ENCODE measurements at regions not wholly inside any gene's neighbourhood (a gene's known extent, or its start where the extent isn't known, plus 50 kb on each side); places are given as distances from the start of the nearest gene placed in this dataset.

DNA sequence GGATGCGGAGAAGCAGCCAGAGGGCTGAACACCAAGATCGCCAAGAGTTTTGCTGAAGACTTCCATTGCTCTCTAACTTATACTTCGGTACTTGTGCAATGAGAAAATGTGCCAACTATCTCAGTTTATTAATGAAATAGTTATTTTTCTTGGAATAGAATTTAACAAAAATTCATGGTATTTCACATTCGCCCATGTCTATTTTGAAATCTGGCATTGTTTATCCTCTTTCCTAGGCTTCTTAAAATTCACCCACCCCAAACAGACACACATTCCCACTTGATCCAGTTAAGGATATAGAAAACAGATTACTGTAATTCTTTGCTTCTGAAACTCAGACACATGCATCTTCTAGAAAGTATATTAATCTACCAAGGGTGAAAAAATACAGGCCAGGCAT, 56.3 kb upstream of the ADAMTS5 start:
- DNase-seq (ENCODE audit: low spot score) = no peak

DNA sequence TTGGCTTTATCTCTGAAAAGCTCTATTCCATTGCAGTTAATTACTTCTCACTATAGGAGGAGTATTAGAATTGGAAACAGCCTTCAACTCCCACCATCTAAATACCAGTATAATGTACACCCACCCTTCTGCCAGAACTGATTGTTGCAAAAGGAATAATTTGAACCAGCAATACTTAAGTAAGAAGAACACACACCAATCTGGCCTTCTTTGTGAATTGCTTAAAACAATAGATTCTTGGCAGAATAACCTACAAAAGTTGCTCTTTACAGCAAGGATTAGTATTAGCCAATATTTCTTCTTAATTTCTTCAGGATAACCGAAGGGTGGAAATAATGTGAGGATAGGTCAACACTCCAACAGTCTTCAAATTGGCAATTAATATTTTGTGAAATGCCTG, 54.9 kb upstream of the ADAMTS5 start:
- DNase-seq (ENCODE audit: low spot score) = no peak

DNA sequence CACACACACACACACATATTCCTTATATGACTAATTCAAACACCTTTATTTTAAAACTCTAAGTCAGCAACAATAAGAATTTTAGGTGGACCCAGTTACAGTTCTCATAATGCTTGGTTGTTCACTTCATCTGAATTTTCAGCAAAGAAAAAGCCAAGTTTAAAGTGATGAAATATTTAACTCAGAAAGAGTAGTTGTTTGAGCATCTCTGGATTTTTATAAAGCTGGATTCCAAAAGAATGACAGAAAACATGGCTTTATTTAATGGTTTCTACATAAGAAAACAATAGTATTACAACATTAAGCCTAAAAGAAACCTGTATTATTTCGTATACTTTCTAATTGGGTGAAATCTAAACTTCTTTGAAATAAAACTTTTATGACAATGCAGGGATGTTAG, 54.2 kb upstream of the ADAMTS5 start:
- DNase-seq (ENCODE audit: low spot score) = no peak

DNA sequence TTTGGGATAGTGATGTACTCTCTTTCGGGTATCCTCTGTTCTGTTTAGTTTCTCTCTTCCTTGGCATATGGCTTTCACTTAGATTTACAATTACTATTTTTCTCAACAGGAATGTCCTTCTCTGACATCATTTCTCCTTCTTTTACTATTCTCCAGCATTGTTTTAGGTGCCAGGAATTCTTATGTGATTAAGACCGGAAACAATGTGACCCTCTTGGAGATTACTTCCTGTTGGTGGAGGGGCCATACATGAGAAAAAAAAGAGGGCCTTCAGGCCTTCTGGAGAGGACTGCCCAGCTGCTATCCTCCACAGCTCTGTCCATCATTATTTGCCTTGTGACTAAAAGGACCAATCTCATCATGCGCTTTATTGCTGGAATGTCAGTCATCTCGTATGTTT, 50.4 kb upstream of the ADAMTS5 start:
- no peak for DNase-seq (ENCODE audit: low spot score)

All from cerebellar cortex (tissue), 1 donor.